MCF 10A (cell line): ENCODE measurements at regions not wholly inside any gene's neighbourhood (a gene's known extent, or its start where the extent isn't known, plus 50 kb on each side); places are given as distances from the start of the nearest gene placed in this dataset.

Source experiments
- BruUV-seq: library from RNA; stranded (reverse); fragments of 400-500 nt; replicated peaks from 2 replicates; lab custom pipeline; 2021; lab: Mats Ljungman, UMichigan
- CTCF ChIA-PET: fragments of 300-600 bp; sonication (Branson Sonifier 250); formaldehyde crosslinking; extraction: SDS; loops from one replicate; lab custom pipeline; 2021; ENCODE audit warnings: antibody characterized with exemption, inconsistent platforms; lab: Yijun Ruan, JAX
- POLR2A ChIA-PET: fragments of 300-600, 350-650 bp; sonication (Branson Sonifier 250); formaldehyde crosslinking; extraction: SDS; loops from one replicate; lab custom pipeline; 2020; ENCODE audit warnings: antibody characterized with exemption, inconsistent platforms; lab: Yijun Ruan, JAX
- DNase-seq: peaks from one replicate; pipeline ENCODE4 v3.0.0-alpha.2; 2018; ENCODE audit not compliant: unreplicated experiment
- H3K27ac Mint-ChIP-seq: one replicate; pipeline ENCODE4 v1.8.0; 2022; ENCODE audit warnings: mild to moderate bottlenecking, low read depth, mixed read lengths; ENCODE audit not compliant: unreplicated experiment
- H3K27me3 Mint-ChIP-seq: one replicate; pipeline ENCODE4 v1.8.0; 2022; ENCODE audit warnings: mixed read lengths; ENCODE audit not compliant: insufficient read depth, unreplicated experiment
- H3K36me3 Mint-ChIP-seq: one replicate; pipeline ENCODE4 v1.8.0; 2022; ENCODE audit warnings: mild to moderate bottlenecking, moderate library complexity, mixed read lengths; ENCODE audit not compliant: insufficient read depth, unreplicated experiment
- H3K4me1 Mint-ChIP-seq: one replicate; pipeline ENCODE4 v1.8.0; 2022; ENCODE audit warnings: mixed read lengths; ENCODE audit not compliant: insufficient read depth, unreplicated experiment
- H3K4me3 Mint-ChIP-seq: one replicate; pipeline ENCODE4 v1.8.0; 2022; ENCODE audit warnings: mild to moderate bottlenecking, moderate library complexity, mixed read lengths; ENCODE audit not compliant: unreplicated experiment
- H3K9me3 Mint-ChIP-seq: one replicate; pipeline ENCODE4 v1.8.0; 2022; ENCODE audit warnings: mixed read lengths; ENCODE audit not compliant: unreplicated experiment
- intact Hi-C: fragments of 100-400 bp; cut with micrococcal nuclease; formaldehyde crosslinking; loops from 2 replicates; pipeline ENCODE4 v1.14.1; 2022
- TF ChIP-seq, protein P1 (sequence below): fragments of 200-600 bp; IDR thresholded peaks from one replicate; pipeline ENCODE4 v1.8.0; 2022; ENCODE audit warnings: antibody characterized with exemption, mild to moderate bottlenecking; ENCODE audit not compliant: unreplicated experiment

DNA sequence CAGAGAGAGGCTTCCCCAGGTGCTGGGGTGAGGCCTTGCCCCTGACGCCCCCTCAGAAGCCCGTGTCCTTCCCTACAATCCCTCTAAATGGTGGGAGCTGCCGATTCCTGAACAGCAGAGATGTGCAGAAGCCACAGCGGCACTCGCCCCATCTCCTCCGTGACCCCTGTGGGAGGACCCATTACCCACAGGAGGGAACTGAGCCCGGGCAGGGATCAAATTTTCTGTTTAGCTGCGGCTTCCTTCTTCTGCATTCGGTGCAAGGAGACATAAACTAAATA, 181.2 kb upstream of the RAB6C start:
- Mint-ChIP-seq H3K9me3 (no peaks in the 10 kb centered on the region), H3K27ac (no peak overlapping the region), H3K4me3 (no peak overlapping the region), H3K27me3 (peaks cover 11% of the 10 kb centered on the region), H3K36me3 (no peaks in the 10 kb centered on the region), H3K4me1 (no peaks in the 10 kb centered on the region)
- no TSS peak for BruUV-seq
- TF ChIP-seq, protein P1, sequence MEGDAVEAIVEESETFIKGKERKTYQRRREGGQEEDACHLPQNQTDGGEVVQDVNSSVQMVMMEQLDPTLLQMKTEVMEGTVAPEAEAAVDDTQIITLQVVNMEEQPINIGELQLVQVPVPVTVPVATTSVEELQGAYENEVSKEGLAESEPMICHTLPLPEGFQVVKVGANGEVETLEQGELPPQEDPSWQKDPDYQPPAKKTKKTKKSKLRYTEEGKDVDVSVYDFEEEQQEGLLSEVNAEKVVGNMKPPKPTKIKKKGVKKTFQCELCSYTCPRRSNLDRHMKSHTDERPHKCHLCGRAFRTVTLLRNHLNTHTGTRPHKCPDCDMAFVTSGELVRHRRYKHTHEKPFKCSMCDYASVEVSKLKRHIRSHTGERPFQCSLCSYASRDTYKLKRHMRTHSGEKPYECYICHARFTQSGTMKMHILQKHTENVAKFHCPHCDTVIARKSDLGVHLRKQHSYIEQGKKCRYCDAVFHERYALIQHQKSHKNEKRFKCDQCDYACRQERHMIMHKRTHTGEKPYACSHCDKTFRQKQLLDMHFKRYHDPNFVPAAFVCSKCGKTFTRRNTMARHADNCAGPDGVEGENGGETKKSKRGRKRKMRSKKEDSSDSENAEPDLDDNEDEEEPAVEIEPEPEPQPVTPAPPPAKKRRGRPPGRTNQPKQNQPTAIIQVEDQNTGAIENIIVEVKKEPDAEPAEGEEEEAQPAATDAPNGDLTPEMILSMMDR, result no peak
- DNase-seq, result no peak
- ChIA-PET CTCF (interaction anchor here (0.7 kb wide), 1 partner anchor 28 kb away, joined by 3 read pairs; no protein-coding TSS in a partner anchor), POLR2A (no interaction called here)
- intact Hi-C loops, result no loop called here

DNA sequence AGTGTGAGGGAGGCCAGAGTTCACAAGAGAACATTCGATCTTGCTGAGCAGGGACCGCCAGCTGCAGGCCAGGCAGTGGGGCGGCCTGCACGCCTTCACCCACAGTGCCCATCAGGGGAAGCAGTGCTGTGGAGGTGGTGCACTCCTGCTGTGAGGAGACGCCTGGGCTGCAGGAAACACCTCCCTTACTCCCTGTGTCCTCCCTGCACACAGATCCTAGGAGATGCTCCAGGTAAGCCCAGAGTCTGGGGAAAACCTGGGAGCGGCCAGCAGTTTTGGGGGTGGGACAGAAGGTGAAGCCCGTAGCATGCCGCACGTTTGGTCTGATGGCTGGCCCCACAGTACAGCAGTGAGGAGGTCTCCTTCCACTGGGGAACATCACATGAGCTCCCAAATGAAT, 180.8 kb upstream of the RAB6C start:
- no peaks in the 10 kb centered on the region for H3K9me3 Mint-ChIP-seq
- no TSS peak for BruUV-seq
- no peak overlapping the region for H3K27ac Mint-ChIP-seq
- no peaks in the 10 kb centered on the region for H3K4me1 Mint-ChIP-seq
- no peak overlapping the region for H3K4me3 Mint-ChIP-seq
- DNase-seq, result no peak
- intact Hi-C loops, result no loop called here
- no peaks in the 10 kb centered on the region for H3K36me3 Mint-ChIP-seq
- CTCF ChIA-PET, result interaction anchor here (0.7 kb wide), 1 partner anchor 29 kb away, joined by 3 read pairs; no protein-coding TSS in a partner anchor
- POLR2A ChIA-PET, result no interaction called here
- TF ChIP-seq, protein P1, result no peak
- peaks cover 11% of the 10 kb centered on the region for H3K27me3 Mint-ChIP-seq

DNA sequence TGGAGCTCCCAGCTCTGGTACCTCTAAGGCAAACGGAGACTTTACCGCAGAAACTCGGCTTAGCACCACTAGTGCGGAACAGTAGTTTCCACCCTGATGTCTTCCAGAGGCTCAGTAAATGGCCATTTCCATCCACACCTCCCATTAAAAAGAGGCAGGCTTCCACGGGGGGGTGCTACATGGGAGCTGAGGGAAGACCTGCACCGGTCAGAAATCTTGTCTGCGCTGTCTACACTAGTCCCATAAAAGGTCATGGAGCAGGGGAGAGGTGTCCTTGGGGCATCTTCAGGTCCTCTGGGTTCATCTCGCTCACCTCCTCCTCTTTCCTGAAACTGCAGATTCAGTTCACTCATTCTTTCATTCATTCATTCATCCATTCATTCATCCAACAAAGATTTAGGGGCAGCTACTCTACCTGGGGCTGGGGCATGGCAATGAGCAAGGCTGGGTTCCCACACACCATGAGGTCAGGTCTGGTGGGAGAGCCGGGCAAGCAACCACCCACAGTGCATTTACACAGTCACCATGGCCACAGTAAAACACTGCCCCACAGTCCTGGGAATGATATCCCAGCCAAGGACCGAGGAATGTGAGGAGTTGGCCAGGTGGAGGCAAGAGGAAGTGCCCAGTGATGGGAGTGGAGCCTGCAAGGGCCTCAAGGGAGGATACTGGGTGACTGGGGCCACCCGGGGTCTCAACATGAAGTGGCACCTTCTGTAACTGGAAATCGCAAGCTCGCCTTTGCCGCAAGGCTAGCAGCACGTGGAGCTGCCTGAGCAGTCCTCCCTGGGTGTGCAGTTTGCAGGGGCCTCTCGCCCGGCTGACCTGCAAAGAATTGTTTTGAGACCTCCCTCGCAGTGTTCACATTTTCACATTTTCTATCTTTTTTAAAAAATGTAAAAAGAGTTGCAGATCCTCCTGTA, 180.2 kb upstream of the RAB6C start:
- BruUV-seq, result no TSS peak
- Mint-ChIP-seq H3K36me3 (no peaks in the 10 kb centered on the region), H3K9me3 (no peaks in the 10 kb centered on the region), H3K4me3 (no peak overlapping the region), H3K4me1 (no peaks in the 10 kb centered on the region), H3K27me3 (peaks cover 11% of the 10 kb centered on the region), H3K27ac (no peak overlapping the region)
- ChIA-PET POLR2A (no interaction called here), CTCF (no interaction called here)
- TF ChIP-seq, protein P1, result no peak
- no peak for DNase-seq
- intact Hi-C loops, result no loop called here

DNA sequence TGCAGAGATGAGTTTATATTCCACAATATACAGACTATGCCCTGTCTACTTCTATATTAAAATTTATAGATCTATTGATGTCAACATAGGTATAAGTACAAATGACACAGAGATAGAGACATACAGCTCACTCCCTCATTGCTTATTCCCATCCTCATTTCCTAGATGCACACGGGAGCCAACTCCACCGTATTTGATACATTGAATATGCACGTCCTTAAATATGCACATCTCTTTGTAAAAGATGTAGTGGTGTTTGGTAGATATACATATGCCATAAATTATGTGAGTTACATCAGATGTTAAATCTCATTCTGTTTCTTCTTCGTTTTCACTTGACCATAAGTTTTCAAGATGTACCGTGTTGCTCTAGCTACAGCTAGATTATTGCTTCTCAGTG, 179.2 kb upstream of the RAB6C start:
- Mint-ChIP-seq H3K9me3 (no peaks in the 10 kb centered on the region), H3K36me3 (no peaks in the 10 kb centered on the region), H3K27ac (no peak overlapping the region), H3K4me3 (no peak overlapping the region), H3K4me1 (no peaks in the 10 kb centered on the region), H3K27me3 (peaks cover 11% of the 10 kb centered on the region)
- DNase-seq, result no peak
- ChIA-PET CTCF (no interaction called here), POLR2A (no interaction called here)
- BruUV-seq, result no TSS peak
- TF ChIP-seq, protein P1, result no peak
- intact Hi-C loops, result no loop called here
